Medulla oblongata (tissue), 1 donor: ENCODE measurements at regions not wholly inside any gene's neighbourhood (a gene's known extent, or its start where the extent isn't known, plus 50 kb on each side); places are given as distances from the start of the nearest gene placed in this dataset.

Experiments
- DNase-seq: peaks from one replicate; pipeline ENCODE4 v3.0.0-alpha.2; 2015; ENCODE audit errors: extremely low spot score

DNA sequence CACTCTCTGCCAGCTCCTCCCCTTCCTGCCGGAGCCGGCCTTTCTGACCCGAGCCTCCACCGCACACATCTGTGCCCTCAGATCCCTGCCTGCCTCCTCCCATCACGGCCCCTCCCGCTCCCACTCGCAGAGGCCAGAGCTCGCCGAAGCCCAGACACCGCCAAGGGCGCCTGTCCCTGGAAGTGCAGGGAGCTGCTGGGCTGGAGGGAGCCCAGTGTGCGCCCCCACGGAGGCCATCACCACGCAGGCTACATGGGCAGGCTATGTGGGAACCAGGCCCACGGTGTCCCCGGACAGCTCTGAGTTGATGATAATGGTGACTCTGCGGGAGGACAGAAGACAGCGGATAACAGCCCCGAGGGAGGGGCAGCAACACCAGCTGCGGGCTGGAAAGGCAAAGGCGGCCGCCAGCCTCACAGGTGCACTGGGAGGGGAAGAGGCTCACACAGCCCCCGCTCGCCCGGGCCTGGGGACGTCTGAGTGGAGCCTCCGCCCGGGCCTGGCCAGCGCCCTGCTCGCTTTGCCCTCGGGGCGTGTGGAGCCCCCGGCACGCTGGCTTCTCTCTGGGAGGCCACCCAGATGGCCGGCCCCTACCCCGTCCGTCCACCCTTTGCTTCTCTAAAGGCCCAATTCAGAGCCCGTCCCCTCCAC lies 154.9 kb downstream of the DLL1 start:
- DNase-seq = no peak

DNA sequence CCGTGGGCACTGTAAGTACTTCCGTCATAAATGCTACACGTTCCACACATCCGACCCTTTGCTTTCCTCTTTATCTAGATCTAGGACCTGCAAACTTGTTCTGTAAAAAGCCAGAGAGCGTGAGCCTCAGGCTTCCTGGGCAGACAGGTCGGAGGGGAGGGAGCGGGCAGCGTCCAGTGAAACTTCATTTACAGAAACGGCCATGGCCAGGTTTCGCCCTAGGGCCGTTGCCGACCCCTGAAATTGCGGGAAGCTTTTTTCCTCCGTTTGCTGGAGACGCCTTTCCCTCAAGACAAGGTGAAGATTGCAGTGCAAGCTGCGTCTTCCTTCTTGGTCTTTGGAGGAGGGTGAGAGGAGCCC lies 155.4 kb downstream of the DLL1 start:
- DNase-seq = no peak

DNA sequence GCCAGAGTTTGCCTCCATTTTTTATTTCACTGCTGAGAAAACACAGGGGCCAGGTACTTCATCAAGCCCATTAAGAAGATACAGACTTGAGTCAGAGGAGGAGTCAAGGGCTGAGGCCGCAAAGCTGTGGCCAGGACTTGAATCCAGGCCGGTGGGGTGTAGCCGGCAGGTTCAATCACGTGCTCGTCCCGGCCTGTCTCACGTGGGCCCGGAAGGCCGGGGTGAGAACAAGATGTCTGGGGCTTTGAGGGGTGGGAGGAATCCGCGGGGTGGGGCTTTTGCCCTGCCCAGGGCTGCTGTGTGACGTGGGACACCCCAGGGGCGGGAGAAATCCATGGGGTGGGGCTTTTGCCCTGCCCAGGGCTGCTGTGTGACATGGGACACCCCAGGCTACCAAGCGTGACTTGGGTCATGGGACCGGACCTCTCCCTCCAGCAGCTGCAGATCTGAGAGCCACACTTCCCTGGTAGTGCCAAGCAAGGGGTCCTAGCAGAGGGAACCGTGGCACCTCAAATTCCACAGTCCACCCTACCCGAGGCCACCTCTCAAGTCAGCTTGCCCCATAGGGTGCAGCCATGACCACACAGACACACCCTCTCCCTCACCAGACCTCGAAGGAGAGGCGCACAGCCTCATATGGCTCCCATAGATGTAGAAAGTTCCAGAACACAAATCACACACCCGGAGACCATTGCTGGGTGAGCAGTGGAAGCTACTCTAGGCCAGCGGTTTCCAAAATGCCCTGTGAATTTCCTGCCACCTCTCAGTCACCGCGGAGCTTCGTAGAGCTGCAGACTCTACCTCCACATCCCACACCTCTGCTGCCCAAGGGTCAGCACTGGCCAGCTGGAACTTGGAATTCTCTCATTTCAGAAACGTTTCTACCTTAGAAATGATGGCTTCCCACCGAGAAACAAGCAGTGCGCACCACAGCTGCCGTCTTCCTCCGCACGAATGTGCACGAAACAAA lies 156.1 kb downstream of the DLL1 start:
- no peak for DNase-seq

DNA sequence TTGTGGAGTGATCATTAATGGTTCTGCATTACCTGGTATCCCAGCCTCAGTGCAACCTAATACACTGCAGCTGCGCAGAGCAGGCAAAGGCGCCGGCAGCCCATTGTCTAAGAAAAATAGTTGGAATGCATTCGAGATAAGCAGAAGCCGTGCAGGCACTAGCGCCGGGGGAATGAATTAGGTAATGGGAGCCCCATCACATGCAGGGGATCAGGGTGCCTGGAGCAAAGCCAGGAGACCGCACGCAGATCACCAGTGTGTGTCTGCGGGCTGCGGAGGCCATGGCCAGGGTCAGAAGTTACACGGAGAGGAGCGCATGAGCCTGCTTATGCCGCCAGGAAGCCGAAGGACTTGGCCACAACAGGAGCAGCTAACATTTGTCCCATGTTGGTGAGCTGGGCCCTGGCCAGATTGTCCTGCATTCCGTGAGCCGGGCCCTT lies 156.8 kb downstream of the DLL1 start:
- DNase-seq = no peak

DNA sequence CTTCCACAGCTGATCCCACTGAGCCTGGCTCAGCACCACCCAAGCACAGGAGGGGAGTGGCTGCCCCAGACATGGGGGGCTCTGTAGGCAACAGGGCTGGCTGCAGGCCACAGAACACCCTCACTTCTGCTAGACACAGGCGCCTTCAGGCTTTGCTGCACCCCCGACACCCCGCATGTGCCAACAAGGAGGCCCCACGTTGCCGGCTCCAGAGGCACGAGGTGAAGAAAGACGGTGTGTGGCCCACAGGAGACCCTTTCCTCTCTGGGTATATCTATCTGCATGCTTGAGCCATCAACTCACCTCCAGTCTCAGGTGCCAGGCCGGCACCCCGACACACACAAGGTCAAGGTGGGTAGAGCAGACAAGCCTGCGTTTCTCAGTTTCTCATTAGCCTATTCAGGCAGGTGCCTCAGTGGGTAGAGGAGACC lies 158.3 kb downstream of the DLL1 start:
- DNase-seq = no peak

DNA sequence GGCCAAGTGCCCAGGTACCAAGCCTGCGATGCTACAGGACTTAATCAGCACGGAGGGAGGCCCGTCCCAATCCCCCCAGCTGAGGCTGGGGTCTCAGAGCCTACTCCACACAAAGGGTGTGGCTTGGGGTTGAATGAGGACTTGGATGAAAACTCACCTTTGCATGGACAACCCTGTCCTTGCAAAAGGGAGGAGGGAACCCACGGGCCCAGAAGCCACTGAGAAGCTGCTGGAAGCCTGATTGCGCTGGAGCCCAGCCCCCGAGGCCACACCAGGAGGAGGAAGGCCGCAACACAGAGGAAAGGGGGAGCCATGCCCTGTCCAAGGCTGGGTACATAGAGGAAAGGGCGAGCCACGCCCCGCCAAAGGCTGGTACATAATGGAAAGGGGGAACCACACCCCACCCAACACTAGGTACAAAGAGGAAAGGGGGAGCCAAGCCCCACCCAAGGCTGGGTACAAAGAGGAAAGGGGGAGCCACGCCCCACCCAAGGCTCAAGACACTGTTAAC lies 158.8 kb downstream of the DLL1 start:
- no peak for DNase-seq

DNA sequence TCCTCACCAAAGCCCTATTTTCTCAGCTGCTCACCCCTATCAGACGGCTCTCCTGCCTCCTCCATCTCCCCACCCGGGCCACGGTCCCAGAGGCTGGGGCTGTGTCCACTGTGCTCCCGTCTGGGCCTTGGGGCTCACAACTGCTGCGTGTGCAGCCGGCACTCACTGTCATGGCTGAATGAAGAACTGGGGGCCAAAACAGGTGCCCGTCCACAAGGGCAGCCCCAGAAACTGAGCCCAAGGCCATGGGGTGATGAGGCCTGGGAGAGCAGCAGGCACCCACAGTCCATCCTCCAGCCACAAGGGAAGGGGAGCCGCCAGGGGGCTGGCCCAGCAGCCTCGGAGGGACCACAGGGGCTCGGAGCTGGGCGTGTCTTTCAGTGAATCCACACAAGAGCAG lies 159.5 kb downstream of the DLL1 start:
- DNase-seq = no peak

DNA sequence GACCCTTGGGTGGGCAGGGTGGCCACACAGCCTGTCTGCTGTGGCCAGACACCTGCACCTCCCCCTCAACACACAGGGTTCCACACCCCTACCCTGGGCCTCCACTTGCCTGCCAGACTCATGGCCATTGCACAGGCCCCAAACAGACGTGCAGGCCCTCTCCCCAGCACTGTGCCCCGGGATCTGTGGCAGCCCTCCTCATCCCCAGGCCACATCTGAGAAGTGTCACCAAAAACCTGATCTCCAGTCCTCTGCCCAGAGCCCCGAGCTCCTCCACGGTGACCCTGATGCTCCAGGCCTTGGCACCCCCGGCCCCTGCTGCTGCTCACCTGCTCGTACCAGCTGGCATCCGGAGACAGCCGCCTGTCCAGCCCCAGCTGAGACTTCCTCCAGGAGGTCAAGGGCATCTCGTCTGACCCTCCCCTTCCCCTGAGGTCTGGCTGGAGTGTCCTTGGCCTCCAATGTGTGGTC lies 160.1 kb downstream of the DLL1 start:
- no peak for DNase-seq

DNA sequence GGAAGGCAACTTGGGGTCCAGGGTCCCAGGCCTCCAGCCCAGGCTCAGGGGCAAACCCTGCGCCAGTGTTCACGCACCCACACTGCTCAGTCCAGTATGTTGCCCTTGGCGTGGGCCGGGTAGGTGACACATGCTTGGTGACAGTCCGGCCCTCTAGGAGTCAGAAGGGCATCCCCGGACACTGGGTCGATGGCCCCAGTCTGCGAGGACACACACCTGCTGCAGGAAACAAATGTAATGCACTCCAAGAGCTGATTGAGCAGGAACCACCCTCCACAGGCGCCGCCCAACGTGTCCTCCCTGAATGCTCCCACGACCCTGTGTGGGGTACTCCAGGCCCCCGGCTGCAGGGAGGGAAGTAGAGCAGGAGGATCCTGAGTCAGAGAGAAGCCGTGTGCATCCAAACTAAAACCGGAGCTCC lies 160.7 kb downstream of the DLL1 start:
- no peak for DNase-seq

DNA sequence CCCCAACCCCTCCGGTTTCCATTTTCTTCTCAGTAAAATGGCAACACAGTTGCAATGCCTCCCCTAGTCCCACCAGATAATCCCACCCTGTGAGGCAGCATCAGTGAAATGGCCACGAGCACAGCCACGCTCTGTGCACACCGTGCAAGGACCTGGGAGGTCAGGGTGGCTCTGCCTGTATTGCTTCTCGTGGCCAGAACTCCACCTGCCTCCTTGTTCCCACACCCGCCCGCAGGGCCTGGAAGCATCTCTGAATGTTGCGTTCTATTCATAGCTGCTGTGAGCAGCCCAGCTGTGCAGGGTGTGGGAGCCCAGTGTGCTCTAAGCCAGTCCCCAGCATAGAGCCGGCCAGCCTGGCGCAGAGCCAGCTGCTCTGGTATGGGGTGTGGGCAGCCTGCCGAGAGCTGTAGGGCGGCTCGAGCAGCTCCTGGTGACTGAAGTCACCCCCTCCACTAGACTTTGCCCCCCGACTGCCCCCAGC lies 161.1 kb downstream of the DLL1 start:
- no peak for DNase-seq

DNA sequence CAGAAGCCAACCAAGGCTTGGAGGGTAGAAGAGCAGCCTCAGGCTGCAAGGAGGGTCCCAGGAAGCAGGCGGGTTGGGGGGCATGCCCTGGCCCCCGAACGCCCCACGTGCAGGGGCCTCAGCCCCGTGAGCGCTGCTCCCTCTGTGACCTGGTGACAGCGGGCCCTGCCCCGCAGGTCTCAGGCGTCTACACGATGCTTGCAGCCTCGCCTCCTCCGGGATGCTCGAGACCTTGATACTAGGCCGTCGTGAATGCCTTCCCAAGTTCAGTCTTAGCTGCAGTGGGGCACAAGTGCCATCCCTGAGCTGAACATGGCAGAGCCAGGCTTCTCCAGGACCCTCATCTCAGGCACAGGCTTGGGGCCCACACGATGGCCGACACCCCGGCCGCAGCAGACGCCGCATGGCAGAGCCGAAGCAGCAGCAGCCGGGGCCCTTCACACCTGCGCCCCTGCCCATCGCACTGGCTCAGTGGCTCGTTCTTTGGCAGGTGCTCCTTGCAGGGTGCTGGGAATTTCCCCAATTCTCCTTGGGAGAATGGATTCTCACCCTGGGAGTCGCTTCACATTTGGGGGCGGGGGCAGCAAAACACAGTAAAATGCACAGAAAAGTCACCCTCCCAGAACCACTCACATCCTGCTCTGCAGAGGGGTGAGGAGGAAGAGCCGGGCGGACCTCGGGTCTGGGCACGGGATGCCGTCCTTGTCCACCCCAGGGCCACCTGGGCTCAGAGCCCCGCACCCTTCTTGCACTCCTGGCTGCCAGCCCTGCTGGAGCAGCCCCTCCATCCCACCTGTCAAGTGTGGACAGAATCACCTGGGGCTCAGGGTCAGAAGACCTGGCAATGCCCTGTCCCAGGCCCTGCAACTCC lies 161.8 kb downstream of the DLL1 start:
- DNase-seq = no peak

DNA sequence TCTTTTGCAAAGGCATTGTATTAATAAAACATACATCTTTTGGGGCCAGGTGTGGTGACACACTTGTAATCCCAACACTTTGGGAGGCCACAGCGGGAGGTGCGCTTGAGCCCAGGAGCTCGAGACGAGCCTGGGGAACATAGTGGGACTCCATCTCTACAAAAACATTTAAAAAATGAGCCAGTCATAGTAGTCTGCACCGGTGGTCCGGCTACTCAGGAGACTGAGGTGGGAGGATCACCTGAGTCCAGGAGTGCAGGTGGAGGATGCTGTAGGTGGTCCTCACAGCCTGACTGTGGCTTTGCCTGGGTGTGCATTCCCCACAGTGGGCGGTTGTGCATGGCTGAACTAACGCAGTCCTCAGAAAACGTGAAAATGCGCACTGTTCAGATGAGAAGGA lies 162.5 kb downstream of the DLL1 start:
- DNase-seq = no peak

DNA sequence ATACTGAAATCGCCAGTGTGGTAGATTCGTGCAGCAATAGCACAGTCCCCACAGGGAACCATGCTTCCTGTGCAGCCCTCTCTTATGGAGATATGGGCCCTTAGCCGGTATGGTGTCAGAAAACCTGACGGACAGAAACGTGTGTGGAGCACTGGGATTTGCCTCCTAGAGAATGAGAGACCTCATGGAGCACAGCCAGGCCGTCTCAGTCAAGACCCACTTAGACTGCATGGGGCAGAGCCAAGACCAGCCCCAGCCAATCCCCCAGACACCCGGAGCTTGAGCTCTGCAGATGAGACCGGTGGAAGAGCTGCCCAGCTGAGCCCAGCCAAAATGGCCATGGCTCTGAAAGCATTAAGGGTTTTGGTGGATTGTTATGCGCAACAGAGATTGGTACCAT lies 163.7 kb downstream of the DLL1 start:
- no peak for DNase-seq

DNA sequence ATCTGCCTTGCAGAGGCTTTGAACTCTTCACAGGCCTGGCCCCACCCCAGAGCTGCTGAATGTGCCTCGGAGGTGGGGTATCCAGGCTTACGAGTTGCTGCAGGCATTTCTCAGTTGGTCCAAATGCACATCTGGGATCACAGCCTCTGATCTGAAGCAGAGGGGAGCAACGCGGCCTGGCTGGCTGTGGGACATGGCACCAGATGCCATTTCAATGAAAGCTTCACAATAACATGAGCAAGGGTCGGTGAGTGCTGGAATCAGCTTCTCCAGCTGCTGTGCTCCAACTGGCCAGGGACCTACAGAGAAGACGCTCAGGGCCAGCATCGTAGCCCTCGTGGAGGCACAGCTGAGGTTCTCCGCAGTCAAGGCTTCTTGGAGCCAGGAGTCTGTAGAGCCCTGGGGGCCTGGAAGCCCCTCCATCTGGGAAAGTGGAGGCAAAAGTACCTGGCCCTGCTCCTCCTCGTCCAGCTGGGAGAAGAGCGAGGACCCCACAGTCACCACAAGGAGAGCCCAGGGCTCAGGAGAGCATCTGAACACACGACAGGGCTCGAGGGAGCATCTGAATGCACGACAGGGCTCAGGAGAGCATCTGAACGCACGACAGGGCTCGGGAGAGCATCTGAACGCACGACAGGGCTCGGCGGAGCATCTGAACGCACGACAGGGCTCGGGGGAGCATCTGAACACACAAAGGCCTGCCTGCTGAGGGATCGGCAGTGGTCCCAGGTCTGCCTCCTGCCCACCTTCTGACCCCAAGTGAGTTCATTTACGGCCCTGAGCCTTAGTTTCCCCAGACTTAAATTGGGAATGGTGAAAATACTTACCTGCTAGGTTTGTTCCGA lies 165.2 kb downstream of the DLL1 start:
- DNase-seq = no peak

DNA sequence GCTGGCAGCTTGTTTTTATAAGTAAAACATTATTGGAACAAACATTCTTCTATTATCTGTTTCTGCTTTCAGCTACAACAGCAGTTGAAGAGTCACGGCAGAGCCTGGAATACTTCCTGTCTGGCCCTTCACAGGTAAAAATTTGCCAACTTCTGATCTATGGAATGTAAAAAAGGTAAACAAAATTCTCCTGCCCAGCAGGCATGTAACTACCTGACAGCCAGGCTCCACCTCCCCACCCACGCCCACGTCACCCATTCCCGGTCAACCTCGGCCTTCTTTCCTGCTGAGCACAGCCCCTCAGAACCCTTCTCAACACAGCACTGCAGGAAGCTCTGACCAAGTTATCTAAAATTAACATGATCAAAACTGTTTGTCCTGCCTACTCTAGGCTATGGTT lies 166.0 kb downstream of the DLL1 start:
- no peak for DNase-seq

DNA sequence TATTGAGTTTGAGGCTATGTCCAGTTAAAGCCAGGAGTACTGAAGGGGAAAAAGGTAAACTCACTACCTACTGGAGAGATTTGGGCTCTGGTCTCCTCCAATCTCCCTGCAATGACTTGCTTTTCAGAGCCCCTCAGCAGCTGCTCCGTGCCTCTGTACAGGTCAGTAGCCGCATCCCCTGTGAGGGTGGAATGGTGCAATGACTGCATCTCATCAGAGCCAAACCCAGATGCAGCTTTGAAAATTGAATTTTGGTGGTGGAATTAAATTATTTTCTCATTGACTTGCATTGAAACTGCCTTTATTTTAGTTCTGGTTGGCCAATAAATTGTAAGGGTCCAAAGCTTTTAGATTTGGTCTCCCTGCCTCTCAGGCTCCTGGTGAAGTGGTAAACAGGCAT lies 166.7 kb downstream of the DLL1 start:
- no peak for DNase-seq

DNA sequence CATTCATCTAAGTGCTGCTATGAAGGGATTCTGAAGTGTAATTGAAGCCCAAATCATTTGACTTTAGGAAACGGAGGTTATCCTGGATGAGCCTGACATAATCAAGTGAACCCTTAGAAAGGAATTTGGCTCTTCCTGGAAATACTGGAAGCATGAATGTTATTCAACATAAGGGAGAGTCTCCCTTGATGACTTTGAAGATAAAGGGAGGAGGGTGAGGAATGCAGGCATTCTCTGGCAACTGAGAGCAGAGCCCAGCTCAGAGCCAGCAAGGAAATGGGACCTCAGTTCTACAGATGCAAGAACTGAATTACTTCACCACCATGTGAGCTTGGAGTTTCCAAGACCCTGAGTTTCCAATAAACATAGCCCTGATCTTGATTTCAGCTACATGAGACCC lies 168.2 kb downstream of the DLL1 start:
- no peak for DNase-seq

DNA sequence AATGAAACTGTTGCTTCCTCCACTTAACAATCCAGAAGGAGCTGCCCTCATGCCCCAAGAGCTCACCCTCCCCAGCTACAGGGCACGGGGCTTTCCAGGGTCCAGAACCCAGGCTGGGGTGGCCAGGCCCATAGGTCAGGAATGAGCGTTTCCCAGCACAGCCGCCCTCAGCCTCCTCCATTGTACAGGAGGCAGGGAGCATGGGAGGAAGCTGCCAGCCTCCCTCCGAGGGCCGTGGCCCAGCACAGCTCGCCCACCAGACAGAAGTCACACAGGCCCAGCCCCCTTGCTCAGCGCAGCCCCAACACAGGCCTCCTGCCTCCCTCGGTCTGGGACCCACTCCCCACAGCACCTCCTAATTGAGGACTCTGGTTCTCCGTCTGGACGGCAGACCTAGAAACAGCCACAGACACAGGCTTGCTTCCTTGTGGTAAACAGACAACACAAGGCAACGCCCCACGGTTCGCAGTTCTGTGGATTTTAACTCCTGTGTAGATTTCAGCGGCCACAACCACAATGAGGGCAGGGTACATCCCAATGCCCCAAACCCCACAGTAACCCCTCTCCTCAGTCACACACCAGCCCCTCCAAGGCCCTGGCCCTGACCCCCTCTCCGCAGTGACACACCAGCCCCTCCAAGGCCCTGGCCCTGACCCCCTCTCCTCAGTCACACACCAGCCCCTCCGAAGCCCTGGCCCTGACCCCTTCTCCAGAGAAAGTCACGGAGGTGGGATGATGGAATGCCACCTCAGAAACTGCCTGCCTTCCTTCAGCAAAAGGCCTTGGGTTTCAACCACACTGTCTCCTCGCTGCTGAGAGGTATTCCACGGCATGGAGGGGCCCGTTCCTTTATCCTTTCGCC lies 173.5 kb downstream of the DLL1 start:
- no peak for DNase-seq

DNA sequence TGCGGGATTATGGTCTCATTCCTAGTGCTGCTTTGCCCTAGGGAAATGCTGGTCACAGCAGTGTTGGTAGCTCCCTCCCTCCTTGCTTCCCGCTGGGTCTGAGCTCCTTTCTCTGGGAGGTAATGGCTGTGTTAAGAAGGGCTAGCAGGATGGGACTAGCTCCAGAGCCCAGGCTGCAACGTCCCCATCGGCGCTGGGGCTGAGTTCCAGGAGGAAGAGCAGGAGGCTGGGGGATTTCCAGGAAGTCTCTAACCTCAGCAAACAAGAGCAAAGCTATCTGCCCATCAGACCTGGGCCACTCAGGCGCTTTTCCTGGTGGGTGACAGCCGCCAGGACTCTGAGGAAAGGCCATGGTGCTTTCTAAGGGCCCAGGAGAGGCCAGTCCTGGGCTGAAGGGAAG lies 174.2 kb downstream of the DLL1 start:
- DNase-seq = no peak
